ENCODE measurements at regions not wholly inside any gene's neighbourhood (a gene's known extent, or its start where the extent isn't known, plus 50 kb on each side); places are given as distances from the start of the nearest gene placed in this dataset.

DNA sequence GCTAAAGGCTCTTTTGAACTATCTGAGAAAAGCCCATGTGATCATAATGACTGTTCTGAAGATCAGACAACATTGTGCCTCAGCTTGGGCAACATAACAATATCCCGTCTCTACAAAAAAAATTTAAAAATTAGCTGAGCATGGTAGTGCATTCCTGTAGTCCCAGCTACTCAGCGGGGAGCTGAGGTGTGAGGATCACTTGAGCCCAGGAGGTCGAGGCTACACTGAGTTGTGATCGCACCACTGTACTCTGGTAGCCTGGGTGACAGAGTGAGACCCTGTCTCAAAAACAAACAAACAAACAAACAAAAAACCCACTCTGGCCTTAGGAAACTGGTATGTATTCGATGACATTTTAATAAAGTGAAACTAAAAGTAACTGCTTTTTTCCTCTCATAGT lies 1526.8 kb upstream of the TENM4 start:
- DNase-seq: no peak
- Histone ChIP-seq H3K36me3 (no peaks in the 10 kb centered on the region), H3K27me3 (no peaks in the 10 kb centered on the region), H3K27ac (no peak overlapping the region), H3K4me3 (no peak overlapping the region), H3K4me1 (no peaks in the 10 kb centered on the region), H3K9me3 (no peaks in the 10 kb centered on the region)
- no peak for TF ChIP-seq CTCF (IDR thresholded peaks at IDR 0.05)
- TF ChIP-seq POLR2A (IDR thresholded peaks at IDR 0.05): no peak
- 81 to 84% methylated on average over 5 of the region's 5 CpGs for WGBS, 2 donors
- intact Hi-C loops (cut with DNase I): no loop called here

- H3K9me3 ChIP-seq: no peaks in the 10 kb centered on the region
- H3K27me3 ChIP-seq: no peaks in the 10 kb centered on the region
- H3K4me3 ChIP-seq: no peak overlapping the region
- 66 to 77% methylated on average over 2 of the region's 2 CpGs for WGBS, 2 donors
- TF ChIP-seq CTCF (IDR thresholded peaks at IDR 0.05) (no peak), POLR2A (IDR thresholded peaks at IDR 0.05) (no peak)
- no peaks in the 10 kb centered on the region for H3K36me3 ChIP-seq
- intact Hi-C loops (cut with DNase I): no loop called here
- peaks cover 0 to 35% (median 7%) of the 10 kb centered on the region in 3 donors for H3K4me1 ChIP-seq
- no peak for DNase-seq
- no peak overlapping the region for H3K27ac ChIP-seq
Measured at GRCh38 chr11:80960381-80961029, 1519.7 kb upstream of the TENM4 start.

DNA sequence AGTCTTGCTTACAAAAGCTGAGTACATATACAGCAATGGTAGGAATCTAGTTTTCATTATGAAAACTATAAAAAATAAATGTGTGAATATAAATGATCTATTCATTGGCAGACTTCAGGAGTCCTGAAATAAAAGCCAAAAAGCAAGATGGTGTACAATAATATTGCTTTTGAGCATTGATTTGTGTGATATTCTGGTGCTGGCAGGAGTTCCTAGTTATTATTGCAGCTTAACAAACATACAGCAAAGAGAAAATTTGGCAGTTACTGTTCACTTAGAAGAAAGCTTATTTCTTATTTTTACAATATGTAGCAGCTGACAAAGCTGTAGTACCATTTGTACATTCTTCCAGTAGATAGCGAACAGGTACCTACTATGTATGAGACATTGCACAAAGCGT lies 1518.9 kb upstream of the TENM4 start:
- TF ChIP-seq CTCF (IDR thresholded peaks at IDR 0.05) (no peak), POLR2A (IDR thresholded peaks at IDR 0.05) (no peak)
- Histone ChIP-seq H3K9me3 (no peaks in the 10 kb centered on the region), H3K27ac (no peak overlapping the region), H3K36me3 (no peaks in the 10 kb centered on the region), H3K4me1 (peaks cover 0 to 35% (median 7%) of the 10 kb centered on the region in 3 donors), H3K27me3 (no peaks in the 10 kb centered on the region), H3K4me3 (no peak overlapping the region)
- intact Hi-C loops (cut with DNase I): no loop called here
- 89 to 92% methylated on average over 2 of the region's 2 CpGs for WGBS, 2 donors
- no peak for DNase-seq

DNA sequence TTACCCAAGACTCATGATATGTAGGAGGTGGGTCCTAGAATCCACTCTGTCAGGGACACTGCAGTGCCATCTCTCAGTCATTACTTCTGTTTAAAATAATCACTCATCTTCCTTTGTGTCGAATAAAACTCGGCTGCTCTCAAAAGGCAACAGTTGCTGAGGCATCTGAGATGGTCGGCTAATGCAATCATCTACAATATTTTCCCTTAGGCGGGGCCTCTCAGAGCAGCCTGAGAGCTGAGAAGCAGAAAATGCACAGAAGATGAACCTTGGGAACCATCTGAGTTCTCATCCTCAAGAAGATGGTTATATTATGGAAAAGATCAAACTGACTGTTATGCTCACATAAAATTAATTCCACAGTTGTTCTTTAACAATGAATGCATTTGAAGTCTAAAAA lies 1518.2 kb upstream of the TENM4 start:
- H3K27ac ChIP-seq: peak overlapping the region in 3 of 4 donors; percentile 20 to 62 (median 58)
- TF ChIP-seq CTCF (IDR thresholded peaks at IDR 0.05) (no peak), POLR2A (IDR thresholded peaks at IDR 0.05) (no peak)
- WGBS, 2 donors: 52 to 71% methylated on average over 4 of the region's 4 CpGs
- H3K4me3 ChIP-seq: no peak overlapping the region
- H3K9me3 ChIP-seq: no peaks in the 10 kb centered on the region
- no peaks in the 10 kb centered on the region for H3K27me3 ChIP-seq
- no peak for DNase-seq
- peaks cover 0 to 35% (median 7%) of the 10 kb centered on the region in 3 donors for H3K4me1 ChIP-seq
- intact Hi-C loops (cut with DNase I): no loop called here
- H3K36me3 ChIP-seq: no peaks in the 10 kb centered on the region

- TF ChIP-seq POLR2A (IDR thresholded peaks at IDR 0.05) (no peak), CTCF (IDR thresholded peaks at IDR 0.05) (no peak)
- H3K4me3 ChIP-seq: no peak overlapping the region
- intact Hi-C loops (cut with DNase I): no loop called here
- H3K27me3 ChIP-seq: no peaks in the 10 kb centered on the region
- H3K4me1 ChIP-seq: peaks cover 0 to 35% (median 7%) of the 10 kb centered on the region in 3 donors
- WGBS, 2 donors: 18 to 27% methylated on average over 2 of the region's 2 CpGs
- DNase-seq: no peak
- H3K9me3 ChIP-seq: no peaks in the 10 kb centered on the region
- peak overlapping the region in 3 of 4 donors; percentile 35 to 62 (median 58) for H3K27ac ChIP-seq
- no peaks in the 10 kb centered on the region for H3K36me3 ChIP-seq
Measured at GRCh38 chr11:80958361-80958760, 1517.5 kb upstream of the TENM4 start.
